GM20000 (cell line): ENCODE measurements at regions not wholly inside any gene's neighbourhood (a gene's known extent, or its start where the extent isn't known, plus 50 kb on each side); places are given as distances from the start of the nearest gene placed in this dataset.

Experiments used
- DNase-seq: peaks from one replicate; pipeline ENCODE4 v3.0.0; 2012; ENCODE audit warnings: low spot score
- TF ChIP-seq, protein P1 (sequence below): IDR thresholded peaks from 2 replicates; pipeline ENCODE4 v1.5.1; 2012; ENCODE audit warnings: mild to moderate bottlenecking, control low read depth; ENCODE audit errors: extremely low read depth, missing control alignments

DNA sequence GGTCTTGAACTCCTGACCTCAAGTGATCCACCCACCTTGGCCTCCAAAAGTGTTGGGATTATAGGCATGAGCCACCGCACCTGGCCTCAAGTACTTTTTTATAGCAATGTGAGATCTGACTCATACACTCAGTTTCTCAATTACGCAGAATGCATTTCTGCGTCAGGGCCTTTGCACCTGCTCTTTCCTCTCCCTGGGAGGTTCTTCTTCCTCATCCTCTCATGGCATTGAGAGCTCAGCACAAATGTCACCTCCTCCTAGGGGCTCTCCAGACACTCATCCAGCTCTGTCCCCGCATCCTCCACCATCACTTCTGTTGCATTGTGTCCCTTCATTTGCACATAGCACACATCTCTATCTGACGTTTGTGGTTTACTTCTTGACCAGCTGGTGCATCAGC lies 418.8 kb downstream of the PTPRU start:
- no peak for DNase-seq
- TF ChIP-seq, protein P1, sequence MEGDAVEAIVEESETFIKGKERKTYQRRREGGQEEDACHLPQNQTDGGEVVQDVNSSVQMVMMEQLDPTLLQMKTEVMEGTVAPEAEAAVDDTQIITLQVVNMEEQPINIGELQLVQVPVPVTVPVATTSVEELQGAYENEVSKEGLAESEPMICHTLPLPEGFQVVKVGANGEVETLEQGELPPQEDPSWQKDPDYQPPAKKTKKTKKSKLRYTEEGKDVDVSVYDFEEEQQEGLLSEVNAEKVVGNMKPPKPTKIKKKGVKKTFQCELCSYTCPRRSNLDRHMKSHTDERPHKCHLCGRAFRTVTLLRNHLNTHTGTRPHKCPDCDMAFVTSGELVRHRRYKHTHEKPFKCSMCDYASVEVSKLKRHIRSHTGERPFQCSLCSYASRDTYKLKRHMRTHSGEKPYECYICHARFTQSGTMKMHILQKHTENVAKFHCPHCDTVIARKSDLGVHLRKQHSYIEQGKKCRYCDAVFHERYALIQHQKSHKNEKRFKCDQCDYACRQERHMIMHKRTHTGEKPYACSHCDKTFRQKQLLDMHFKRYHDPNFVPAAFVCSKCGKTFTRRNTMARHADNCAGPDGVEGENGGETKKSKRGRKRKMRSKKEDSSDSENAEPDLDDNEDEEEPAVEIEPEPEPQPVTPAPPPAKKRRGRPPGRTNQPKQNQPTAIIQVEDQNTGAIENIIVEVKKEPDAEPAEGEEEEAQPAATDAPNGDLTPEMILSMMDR: no peak

DNA sequence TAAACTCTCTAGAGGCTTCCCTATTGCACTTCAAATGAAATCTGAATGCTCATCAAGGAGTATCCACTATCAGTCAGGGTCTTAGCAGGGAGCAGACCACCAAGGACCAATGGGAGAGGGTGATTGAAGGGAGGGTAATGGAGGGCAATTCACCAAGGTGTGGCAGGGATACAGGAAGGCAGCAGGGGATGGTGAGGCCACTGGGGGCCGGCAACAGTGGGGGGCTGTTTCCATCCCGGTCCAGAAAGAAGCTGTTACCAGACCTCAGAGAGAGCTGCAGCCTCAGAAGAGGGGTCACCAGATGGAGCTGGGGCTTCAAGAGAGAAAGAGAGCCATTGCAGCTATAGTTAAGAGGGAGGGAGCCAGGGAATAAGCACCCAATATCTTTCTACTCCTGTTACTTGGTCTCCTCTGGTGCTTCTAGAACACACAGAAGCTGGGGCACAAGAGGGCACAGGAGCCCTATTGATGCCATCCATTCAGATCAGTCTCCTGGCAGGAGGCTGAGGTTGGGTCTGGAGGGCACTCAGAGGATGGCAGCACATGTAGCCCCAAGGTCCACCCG lies 417.6 kb downstream of the PTPRU start:
- TF ChIP-seq, protein P1: no peak
- no peak for DNase-seq

DNA sequence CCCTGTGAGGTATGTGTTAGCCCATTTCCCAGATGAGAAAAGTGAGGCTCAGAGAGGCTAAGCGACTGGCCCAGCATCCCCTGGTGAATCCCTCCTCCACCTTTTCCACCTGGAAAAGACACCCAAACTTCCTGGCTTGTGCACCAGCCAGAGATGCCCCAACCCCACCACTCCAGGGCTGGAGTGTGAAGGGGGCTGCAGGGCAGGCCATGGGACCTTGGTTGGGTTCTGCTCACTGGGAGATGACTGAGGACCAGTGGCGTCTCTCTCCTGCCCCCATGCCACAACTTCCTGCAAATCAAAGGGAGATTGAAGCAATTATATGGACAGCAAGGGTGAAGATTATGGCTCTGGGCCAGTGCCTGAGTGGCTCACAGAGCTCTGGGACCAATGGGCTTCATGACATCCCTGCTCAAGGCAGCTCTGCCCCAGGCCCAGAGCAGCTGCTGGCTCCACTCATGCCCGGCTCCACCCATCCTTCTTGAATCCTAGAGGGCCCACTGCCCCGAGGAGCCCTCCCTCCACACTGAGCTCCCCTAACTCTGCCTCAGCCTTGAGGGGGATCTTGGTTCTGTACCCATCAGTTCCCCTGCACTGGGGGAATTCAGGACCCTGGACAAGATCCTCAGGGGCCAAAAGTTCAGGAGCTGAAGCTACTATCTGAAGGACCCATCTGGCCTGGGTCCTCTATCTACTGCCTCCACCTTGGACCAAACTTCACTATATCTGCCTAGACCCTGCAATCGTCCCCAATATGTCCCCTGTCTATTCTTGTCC lies 416.9 kb downstream of the PTPRU start:
- no peak for DNase-seq
- TF ChIP-seq, protein P1: no peak

DNA sequence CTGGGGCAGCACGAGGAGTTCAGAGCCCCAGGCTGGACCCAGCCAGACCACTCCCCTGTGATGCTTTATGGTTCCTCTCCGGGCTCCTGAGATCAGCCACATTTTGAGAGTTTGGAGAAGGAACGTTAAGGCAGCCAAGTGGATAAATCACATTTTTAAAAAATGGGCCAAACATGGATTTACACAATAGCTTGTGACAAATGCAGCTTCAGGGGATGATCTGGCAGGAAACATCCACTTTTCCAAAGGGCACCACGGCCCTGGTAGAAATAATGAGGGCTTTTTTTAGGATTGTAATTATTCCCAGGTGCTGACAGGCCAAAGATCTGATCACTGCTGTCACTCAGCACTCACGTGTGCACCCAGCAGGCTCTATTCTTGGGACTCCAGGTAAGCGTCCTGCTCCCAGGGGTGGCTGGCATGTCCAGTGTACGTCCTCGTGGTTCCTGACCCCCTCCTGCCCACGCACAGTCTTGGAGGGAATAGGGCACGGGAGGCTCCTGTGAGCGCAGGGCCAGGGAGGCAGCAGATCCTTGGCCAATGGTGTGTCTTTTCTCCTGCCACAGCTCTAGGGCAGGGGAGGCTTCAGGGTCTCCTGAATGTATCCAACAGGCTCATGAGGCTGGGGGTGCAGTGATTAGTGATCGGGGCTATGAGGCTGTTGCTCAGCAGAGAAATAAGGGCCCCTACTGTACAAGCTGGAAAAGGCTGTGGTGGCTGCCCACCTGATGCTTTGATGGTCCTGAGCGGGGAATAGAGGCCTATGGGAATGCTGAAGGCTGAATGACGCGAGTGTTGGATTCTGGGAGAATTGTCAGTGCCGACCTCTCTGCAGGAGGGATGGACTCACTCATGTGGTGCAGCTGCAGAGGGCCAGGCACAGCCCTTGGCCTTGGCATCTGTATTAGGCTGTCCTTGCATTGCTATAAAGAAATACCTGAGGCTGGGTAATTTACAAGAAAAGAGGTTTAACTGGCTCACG lies 415.7 kb downstream of the PTPRU start:
- TF ChIP-seq, protein P1: no peak
- no peak for DNase-seq

DNA sequence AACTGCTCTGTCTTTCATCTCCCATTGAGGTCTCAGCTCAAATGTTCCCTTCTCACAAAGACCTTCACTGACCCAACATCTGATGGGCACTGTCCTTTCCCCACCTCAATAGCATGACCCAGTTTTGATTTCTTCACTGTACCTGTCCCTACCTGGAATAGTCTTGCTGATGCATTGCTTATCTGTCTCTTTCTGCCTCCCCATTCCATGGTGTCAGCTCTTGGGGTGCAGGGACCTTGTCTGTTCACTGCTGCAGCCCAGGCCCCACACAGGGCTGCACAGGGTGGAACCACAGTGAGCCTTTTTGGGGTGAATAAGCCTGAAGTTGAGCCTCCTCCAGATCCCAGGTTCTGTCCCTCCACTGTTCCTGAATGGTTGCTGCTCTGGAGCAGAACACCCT lies 414.9 kb downstream of the PTPRU start:
- DNase-seq: no peak
- TF ChIP-seq, protein P1: no peak

DNA sequence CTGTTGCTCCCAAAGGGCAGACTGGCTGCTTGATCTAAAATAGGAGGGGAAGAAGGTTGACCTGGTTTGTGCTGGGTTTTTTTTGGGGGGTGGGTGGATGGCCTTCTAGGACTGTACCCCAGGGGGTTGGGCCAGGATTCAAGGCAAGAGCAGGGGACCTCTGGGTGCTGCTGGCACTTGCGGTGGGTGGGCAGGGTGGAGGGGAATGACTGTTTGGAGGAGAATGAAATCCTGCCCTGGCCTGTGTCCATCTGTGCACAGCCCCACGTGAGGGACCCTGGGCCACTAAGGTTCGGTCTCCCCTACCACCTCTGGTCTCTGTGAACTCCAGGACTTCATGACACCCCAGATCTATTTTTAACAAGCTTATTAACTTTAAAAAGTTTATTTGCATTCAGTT lies 414.2 kb downstream of the PTPRU start:
- TF ChIP-seq, protein P1: no peak
- DNase-seq: no peak

DNA sequence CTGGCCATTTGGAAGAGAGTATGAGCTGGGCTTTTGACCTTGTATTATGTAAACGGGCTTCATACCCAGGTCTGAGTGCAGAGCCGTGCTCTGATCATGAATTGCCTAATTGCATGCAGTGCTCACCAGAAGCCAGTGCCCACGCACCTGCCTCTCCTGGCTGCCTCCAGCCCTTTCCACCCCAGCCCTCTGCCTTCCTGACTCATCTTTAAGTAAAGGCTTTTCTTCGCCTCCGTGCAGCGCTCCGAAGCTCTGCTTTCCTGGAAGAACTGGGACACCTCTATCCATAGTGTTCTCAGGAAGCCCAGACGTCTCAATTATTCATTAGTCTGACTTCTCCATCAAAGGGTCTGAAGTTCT lies 413.7 kb downstream of the PTPRU start:
- TF ChIP-seq, protein P1: no peak
- DNase-seq: no peak
